ENCODE measurements at regions not wholly inside any gene's neighbourhood (a gene's known extent, or its start where the extent isn't known, plus 50 kb on each side); places are given as distances from the start of the nearest gene placed in this dataset.

DNA sequence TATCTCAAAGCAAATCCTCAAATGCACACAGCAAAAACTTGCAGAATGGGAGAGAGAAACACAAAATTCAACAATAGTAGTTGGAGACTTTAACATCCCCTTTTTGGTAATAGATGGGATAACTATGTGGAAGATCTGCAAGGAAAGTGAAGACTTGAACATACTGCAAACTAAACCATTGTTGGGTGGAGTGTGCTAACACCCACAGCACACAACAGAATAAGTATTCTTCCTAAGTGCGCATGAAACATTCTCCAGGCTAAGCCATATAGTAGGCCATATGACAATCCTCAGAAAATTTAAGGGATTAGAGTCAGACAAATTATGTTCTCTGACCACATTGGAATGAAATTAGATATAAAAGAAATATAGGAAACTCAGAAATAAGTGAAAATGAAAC lies 230.6 kb downstream of the FBXO15 start:
- DNase-seq: no peak

GRCh38 chr18:73913505-73913904 lies 234.1 kb downstream of the FBXO15 start:
- no peak for DNase-seq

DNA sequence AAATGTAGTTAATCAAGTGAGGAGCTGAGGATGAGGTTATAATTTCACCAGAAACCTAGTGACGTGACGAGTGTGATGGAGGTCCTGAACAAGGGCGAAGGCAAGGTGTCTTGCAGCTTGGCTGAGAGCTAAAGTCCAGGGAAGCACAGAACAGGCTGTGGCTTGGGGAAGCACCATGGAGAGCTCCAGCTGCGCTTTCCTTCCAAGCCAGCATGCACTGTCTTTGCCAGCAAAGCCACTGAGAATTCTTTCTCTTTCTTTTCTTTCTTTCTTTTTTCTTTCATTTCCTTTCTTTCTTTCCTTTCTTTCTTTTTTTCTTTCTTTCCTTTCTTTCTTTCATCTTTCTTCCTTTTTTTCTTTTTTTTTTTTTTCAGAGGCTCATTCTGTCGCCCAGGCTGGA lies 239.3 kb downstream of the FBXO15 start:
- DNase-seq: peak; percentile 27

GRCh38 chr18:73901566-73901965 lies 246.1 kb downstream of the FBXO15 start:
- DNase-seq: no peak

DNA sequence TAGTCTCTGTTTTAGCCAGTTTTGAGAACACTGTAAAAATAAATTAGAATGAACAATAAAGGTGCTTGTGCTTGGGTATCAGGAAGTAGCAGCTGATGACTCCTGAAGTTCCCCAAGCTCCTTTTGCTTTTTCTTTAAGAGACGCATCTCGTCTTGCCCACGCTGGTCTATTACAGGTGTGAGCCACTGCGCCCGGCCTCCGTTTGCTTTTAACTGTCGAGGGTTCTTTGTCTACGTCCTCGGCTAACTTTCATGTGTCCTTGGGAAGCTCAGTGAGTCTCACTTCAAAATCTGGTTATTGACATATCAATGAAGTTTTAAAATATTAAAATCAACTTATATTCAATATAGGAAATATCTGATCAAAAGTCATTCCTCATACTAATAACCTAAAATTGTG lies 246.5 kb downstream of the FBXO15 start:
- DNase-seq: no peak

- no peak for DNase-seq
Observed at GRCh38 chr18:73900106-73900835, 247.4 kb downstream of the FBXO15 start.

DNA sequence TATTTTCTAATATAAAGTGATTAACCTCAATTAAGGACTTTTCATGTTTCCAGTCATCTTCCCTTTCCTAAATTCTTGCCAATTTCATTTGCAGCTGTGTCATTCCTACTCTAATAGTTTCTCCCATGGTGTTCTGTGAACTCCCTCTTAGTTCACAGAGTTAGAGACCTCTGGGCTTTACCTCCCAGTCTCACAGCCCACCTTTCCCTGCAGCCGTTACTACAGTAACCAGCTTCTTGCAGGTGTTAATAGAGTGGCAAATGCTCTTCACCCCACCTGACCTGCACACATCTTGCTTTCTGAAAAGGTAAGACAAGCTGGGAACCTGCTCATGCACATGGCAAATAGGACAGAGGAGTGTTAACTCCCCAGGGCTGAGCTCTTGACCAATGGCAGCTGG lies 250.1 kb downstream of the FBXO15 start:
- DNase-seq: no peak

- DNase-seq: no peak
Observed at GRCh38 chr18:73896685-73897084, 250.9 kb downstream of the FBXO15 start.

- DNase-seq: no peak
Observed at GRCh38 chr18:73895701-73896100, 251.9 kb downstream of the FBXO15 start.

DNA sequence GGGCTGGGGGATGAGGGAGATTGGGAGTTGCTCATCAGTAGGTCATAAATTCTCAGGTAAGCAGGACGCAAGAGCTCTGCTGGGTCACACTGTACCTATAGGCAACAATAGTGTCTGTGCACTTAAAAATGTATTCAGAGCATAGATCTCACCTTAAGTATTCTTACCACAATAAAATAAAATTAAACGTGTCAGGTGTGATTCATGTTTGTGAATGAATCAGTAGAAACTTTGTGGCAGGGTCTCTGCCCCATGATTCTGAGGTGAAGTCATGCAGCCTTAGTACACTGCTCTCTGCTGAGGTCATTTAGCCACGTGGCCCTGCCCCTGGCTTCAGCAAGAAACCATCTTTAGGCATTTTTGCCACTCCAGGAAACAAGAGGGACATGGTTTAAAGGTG lies 253.8 kb downstream of the FBXO15 start:
- DNase-seq: no peak

DNA sequence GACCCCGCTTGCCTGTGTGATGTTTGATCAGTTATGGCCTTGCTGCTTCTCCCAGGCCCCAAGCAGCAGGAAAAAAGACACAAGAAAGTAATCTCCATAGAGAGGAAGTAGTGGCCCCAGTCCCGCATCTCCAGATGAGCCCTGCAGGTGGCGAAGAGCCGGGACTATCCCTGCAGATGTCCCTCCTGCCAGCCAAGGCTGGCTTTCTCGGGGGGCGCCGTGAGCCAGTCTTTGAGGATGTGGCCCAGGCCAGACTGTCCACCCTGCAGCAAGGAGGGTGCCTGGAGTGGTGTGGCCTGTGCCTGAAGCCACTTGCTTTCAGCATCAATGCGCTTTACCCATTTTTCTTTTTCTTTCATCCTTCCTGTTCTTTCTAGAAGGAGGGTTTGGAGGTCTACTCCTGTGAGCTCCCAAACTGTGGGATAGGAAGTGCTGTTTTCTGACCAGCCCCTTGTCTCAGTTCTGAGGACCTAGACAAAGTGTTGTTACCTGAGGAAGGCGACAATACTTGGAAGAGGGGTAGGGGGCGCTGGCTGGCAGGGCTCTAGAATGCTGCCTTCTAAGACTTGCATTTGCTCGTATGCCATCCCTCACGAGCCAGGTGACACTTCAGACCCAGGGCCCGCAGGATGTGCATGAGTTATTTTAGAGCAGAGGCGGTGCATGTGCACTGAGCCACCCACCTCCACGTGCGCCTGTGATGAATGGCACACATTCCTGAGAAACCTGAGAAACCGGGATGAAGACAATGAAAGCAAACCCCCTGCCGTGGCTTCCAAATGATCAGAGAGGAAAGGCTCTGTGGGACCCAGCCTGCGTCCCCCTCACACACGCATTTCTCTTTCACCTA lies 255.8 kb downstream of the FBXO15 start:
- DNase-seq: peak; percentile 10

DNA sequence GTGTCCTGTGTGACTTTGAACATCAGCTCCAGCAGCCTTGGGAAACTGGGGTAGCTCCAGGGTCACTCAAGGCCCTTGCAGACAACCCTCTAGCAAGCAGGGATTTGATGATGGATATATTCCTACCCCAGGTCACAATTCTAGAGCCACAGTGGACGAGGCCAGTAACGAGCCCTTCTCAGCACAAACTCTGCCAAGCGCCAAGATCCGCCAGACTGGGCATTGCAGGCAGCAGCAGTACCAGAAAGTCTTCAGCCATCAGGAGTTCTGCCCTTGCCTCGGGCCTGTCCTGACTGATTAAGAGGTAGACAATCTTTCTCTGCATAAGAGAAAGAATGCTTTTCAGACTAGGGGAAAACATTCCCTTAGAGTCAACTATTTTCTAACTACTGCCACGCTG lies 259.1 kb downstream of the FBXO15 start:
- no peak for DNase-seq

GRCh38 chr18:73887801-73888200 lies 259.8 kb downstream of the FBXO15 start:
- no peak for DNase-seq

- no peak for DNase-seq
Observed at GRCh38 chr18:73884868-73885267, 262.8 kb downstream of the FBXO15 start.

- DNase-seq: no peak
Observed at GRCh38 chr18:73881396-73881917, 266.2 kb downstream of the FBXO15 start.

DNA sequence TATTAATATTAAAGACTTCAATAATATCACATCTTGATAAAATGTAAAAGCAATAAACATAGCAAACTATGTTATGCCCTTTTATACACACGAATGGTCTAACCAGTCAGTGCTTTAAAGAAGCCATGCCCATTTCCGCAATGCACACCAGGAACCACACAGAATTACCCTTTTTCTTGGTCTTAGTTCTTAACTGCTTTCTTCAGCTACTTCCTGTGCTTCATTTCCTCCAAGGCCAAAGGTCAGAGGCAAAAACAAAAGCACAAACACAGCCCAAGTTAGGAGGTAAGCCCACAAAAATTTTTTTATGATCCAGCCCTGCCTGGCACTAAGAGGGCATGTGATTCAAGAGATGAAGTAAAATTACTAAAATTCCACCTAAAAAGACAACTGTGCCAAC lies 267.2 kb downstream of the FBXO15 start:
- DNase-seq: no peak

GRCh38 chr18:73879766-73880165 lies 267.9 kb downstream of the FBXO15 start:
- no peak for DNase-seq

- no peak for DNase-seq
Observed at GRCh38 chr18:73879328-73879727, 268.3 kb downstream of the FBXO15 start.

DNA sequence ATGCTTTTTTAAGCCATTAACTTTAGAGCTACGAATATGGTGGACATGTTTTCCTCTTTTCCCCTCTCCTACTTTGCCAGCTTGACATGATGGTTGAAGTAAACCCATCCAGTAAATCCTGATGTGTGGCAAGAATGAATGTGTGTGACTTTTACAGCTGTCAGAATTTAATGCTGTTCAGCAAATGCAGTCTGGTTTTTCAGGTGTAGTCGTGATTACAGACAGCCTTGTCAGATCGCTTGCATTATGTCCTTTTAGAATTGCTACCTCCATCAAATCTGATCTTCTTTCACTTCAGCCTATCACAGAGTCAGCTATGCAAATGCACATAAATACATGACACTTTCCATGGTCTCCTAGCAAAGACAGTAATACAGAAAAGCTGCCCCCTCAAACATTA lies 278.5 kb downstream of the FBXO15 start:
- DNase-seq: no peak

- DNase-seq: no peak
Observed at GRCh38 chr18:73861771-73862170, 285.9 kb downstream of the FBXO15 start.

GRCh38 chr18:73859837-73860397 lies 287.7 kb downstream of the FBXO15 start:
- no peak for DNase-seq

DNA sequence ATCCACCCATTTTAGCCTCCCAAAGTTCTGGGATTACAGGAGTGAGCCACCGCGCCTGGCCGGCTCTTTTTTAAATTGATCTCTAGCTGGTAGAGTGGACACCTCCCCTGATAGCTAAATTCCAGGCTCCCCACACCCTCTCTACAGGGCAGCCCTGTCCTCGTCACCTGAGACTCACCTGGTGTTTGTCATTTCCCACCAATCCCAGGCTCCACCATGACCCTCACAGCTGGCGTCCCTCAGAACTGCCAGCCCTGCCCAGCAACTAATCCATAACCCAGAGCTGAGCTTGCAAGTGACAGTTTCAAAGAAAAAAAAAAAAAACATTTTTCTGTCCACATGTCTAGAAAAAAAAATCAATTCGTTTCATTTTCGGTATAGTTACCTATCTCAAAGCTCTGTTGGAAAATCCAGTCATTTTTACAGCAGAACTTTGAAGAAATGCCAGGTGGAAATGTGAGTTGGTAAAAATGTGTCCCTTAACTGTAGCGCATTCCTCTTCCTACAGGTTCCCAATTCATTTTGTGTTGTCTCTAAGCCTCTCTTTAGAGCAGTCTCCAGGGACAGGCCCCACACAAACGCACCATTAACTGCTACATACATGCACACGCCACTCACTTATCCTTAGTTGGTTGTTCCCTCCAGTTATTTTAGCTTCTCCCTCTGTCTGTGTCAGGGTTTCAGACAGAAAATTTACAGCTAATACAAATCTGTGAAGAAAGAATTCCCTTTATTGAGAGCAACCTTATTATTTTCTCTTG lies 294.7 kb downstream of the FBXO15 start:
- DNase-seq: no peak

DNA sequence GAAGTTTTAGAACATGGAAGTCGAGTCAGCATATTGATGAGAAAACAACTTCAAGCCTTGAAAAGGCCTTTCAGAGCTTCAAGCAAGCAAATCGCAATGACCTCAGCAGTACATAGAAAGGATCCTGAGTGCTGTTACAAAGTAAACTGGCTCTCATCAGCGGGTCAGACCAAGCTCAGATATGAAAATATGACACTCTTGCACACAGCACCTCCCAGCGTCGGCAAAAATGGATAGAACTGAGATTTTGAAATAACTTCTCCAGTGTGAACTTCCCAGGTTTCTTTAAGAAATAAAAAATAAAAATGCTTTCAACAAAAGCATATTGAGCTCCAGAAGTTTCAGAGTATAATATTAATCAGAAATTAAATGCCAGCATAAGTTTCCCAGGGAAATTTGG lies 296.9 kb downstream of the FBXO15 start:
- no peak for DNase-seq

Measured in hematopoietic multipotent progenitor cell treated with erythropoietin and hydrocortisone succinate and interleukin-3 and kit ligand, for 4 days (in vitro differentiated cells).